GM12801 (cell line): ENCODE measurements at regions not wholly inside any gene's neighbourhood (a gene's known extent, or its start where the extent isn't known, plus 50 kb on each side); places are given as distances from the start of the nearest gene placed in this dataset.

ENCODE experiments used
- TF ChIP-seq, protein P1 (sequence below): IDR thresholded peaks from one replicate; pipeline ENCODE4 v1.5.1; 2011; ENCODE audit warnings: control low read depth; ENCODE audit not compliant: insufficient read length; ENCODE audit errors: extremely low read depth

DNA sequence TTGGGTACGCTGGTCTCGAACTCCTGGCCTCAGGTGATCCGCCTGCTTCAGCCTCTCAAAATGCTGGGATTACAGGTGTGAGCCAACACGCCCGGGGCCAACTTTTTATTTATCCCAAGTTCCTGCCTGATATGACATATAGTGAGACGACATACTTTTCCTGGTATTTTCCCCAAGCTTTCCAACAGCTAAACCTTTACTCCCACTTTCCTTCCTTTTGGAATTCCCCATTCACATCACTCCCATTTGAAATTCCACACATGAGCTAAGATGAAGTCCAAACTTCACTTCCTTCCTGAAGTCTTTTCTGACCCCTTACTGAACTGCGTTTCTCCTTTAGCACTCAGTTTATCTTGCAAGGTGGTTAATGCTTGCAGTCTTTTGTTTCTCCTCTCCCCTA is 64.1 kb downstream of the S1PR1 start:
- TF ChIP-seq, protein P1, sequence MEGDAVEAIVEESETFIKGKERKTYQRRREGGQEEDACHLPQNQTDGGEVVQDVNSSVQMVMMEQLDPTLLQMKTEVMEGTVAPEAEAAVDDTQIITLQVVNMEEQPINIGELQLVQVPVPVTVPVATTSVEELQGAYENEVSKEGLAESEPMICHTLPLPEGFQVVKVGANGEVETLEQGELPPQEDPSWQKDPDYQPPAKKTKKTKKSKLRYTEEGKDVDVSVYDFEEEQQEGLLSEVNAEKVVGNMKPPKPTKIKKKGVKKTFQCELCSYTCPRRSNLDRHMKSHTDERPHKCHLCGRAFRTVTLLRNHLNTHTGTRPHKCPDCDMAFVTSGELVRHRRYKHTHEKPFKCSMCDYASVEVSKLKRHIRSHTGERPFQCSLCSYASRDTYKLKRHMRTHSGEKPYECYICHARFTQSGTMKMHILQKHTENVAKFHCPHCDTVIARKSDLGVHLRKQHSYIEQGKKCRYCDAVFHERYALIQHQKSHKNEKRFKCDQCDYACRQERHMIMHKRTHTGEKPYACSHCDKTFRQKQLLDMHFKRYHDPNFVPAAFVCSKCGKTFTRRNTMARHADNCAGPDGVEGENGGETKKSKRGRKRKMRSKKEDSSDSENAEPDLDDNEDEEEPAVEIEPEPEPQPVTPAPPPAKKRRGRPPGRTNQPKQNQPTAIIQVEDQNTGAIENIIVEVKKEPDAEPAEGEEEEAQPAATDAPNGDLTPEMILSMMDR = no peak

DNA sequence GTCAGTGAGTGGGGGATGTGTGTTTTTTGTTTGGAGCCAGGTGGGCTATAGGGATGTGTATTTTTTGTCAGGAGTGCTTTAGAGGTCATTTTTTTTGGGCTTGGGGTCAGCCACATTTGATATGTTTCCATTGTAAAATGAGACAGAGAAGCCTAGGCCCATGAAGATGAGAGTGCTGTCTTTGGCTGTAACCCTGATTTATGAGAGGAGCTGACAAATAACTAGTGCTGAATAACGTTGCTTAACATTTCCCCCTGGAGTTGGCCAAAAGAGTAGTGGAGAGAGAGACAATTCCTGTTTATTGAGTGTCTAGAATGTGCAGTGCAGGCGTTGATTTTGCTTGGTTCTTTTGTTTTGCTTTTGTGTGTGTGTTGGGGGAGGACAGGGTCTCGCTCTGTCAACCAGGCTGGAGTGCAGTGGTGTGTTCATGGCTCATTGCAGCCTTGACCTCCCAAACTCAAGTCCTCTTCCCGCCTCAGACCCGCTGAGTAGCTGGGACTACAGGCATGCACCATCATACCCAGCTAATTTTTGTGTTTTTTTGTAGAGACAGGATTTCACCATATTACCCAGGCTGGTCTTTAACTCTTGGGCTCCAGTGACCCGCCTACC is 64.7 kb downstream of the S1PR1 start:
- TF ChIP-seq, protein P1 = no peak

DNA sequence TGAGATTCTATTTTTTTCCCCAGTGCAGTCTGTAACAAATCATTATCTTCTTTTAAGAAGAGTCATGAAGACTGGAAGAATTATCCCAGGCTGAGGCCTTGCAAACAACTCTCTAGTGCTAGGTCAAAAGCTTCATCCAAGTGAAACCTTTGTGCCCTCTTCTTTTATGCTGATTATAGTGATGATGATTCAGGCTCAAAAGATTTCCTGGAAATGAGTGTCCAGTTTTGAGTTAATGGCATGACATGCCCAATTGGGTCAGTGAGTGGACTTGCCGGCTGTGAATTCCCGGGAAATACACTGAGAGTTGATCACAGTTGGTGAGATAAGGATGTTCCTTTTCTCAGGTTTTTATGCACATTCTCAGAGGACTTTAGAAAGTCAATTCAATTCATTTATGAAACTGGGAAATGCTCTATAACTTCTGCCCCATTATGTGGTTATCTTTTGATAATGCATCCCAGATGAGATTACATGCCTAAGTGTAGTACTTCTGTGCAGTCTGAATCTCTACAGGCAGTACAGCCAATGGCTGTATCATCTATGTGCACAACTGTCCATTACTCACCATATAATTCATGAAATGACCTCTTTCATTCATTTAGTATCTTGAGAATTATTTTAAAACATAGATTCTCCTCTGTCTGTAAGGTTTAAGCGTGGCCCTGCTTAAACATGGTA is 66.2 kb downstream of the S1PR1 start:
- TF ChIP-seq, protein P1 = no peak

GRCh38 chr1:101307985-101308689 is 71.3 kb downstream of the S1PR1 start:
- TF ChIP-seq, protein P1 = no peak

GRCh38 chr1:101308935-101309333 is 72.1 kb downstream of the S1PR1 start:
- TF ChIP-seq, protein P1 = no peak

GRCh38 chr1:101309334-101310311 is 72.8 kb downstream of the S1PR1 start:
- TF ChIP-seq, protein P1 = peak; percentile 26

DNA sequence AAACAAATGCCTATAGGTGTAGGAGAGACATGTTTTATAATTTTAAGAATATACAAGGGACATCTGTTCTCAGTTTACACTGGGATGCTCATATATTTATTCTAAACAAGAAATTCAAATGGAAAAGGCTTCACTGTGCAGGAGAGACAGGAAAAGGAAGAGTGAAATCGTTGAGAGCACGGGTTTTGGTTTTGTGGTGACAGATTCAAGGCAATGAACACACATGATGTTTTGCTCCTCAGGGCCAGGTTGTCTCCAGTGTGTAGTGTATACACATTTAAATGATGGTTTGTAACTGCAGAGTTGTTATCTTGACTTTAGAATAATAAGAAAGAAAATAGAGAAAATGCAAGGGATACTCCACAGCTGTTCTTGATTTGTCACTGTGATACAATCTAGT is 73.7 kb downstream of the S1PR1 start:
- TF ChIP-seq, protein P1 = no peak
